PC-9 (cell line): ENCODE measurements at regions not wholly inside any gene's neighbourhood (a gene's known extent, or its start where the extent isn't known, plus 50 kb on each side); places are given as distances from the start of the nearest gene placed in this dataset.

ENCODE experiments used
- CTCF ChIP-seq: fragments of 200-600 bp; sonication (generic); conservative IDR thresholded peaks from 2 replicates; pipeline ENCODE4 v1.6.1; 2017; ENCODE audit warnings: mixed run types, antibody characterized with exemption, mild to moderate bottlenecking, moderate library complexity
- EZH2 ChIP-seq: fragments of 200-600 bp; sonication (generic); IDR thresholded peaks from 2 replicates; pipeline ENCODE4 v1.8.0; 2017; ENCODE audit warnings: antibody characterized with exemption, low read depth

- TF ChIP-seq CTCF (no peak), EZH2 (no peak)
Observed at GRCh38 chr12:13602172-13602571, 379.2 kb downstream of the GRIN2B start.
